HEK293T (cell line): ENCODE measurements at regions not wholly inside any gene's neighbourhood (a gene's known extent, or its start where the extent isn't known, plus 50 kb on each side); places are given as distances from the start of the nearest gene placed in this dataset.

Source experiments
- BHLHE40 ChIP-seq: fragments of 450-650 bp; IDR thresholded peaks from 2 replicates; pipeline ENCODE4 v1.6.1; 2016; ENCODE audit warnings: mild to moderate bottlenecking, moderate library complexity, borderline replicate concordance
- ELF4 ChIP-seq: fragments of 450-650 bp; IDR thresholded peaks from 2 replicates; pipeline ENCODE4 v1.6.1; 2017; ENCODE audit warnings: antibody characterized with exemption
- FOXK2 ChIP-seq: fragments of 450-650 bp; IDR thresholded peaks from 2 replicates; pipeline ENCODE4 v1.6.1; 2016; ENCODE audit warnings: mild to moderate bottlenecking
- FOXM1 ChIP-seq: fragments of 450-650 bp; IDR thresholded peaks from 2 replicates; pipeline ENCODE4 v1.6.1; 2017; ENCODE audit warnings: mild to moderate bottlenecking, borderline replicate concordance
- PKNOX1 ChIP-seq: fragments of 450-650 bp; IDR thresholded peaks from 2 replicates; pipeline ENCODE4 v1.6.1; 2016
- SP1 ChIP-seq: fragments of 450-650 bp; IDR thresholded peaks from 2 replicates; pipeline ENCODE4 v1.6.1; 2017
- ZNF384 ChIP-seq: fragments of 450-650 bp; IDR thresholded peaks from 2 replicates; pipeline ENCODE4 v1.6.1; 2016

- no peak for TF ChIP-seq ZNF384
- TF ChIP-seq FOXK2: no peak
- TF ChIP-seq SP1: no peak
- TF ChIP-seq BHLHE40: no peak
- TF ChIP-seq FOXM1: no peak
- TF ChIP-seq PKNOX1: no peak
- TF ChIP-seq ELF4: no peak
Observed at GRCh38 chr2:132275396-132275795, 113.6 kb upstream of the ANKRD30BL start.
